Lower lobe of right lung (tissue), 2 donors: ENCODE measurements at regions not wholly inside any gene's neighbourhood (a gene's known extent, or its start where the extent isn't known, plus 50 kb on each side); places are given as distances from the start of the nearest gene placed in this dataset.

Experiments
- ATAC-seq, 2 donors: fragments of 200-7000 bp; cut with Tn5 transposase; one replicate each; pipeline ENCODE4 v1.9.1; 2020 to 2022; ENCODE audit warnings: mild to moderate bottlenecking in 2 of 2, moderate library complexity in 2 of 2
- DNase-seq: peaks from one replicate; pipeline ENCODE4 v3.0.0-alpha.2; 2020
- H3K27ac ChIP-seq: fragments of 200-600 bp; one replicate; pipeline ENCODE4 v1.8.0; 2022
- H3K27me3 ChIP-seq: fragments of 200-600 bp; one replicate; pipeline ENCODE4 v1.8.0; 2022; ENCODE audit warnings: low read depth
- H3K36me3 ChIP-seq: fragments of 200-600 bp; one replicate; pipeline ENCODE4 v1.8.0; 2022; ENCODE audit warnings: mild to moderate bottlenecking
- H3K4me1 ChIP-seq: fragments of 200-600 bp; one replicate; pipeline ENCODE4 v1.8.0; 2022
- H3K4me3 ChIP-seq: fragments of 200-600 bp; one replicate; pipeline ENCODE4 v1.8.0; 2022; ENCODE audit warnings: mild to moderate bottlenecking
- H3K9me3 ChIP-seq: fragments of 200-600 bp; one replicate; pipeline ENCODE4 v1.8.0; 2022
- CTCF ChIP-seq: fragments of 200-600 bp; IDR thresholded peaks from one replicate; pipeline ENCODE4 v1.8.0; 2022; ENCODE audit warnings: antibody characterized with exemption, mild to moderate bottlenecking
- intact Hi-C: fragments of 100-400 bp; cut with DNase I; formaldehyde crosslinking; loops from one replicate; pipeline ENCODE4 v1.11.0; 2022
- donor health status: DM: no; HTN: yes; CAD: no; lungs with severe emphysema.

GRCh38 chr3:104856741-104857140 lies 510.0 kb upstream of the ALCAM start:
- ATAC-seq, result no peak
- Histone ChIP-seq H3K27me3 (no peaks in the 10 kb centered on the region), H3K36me3 (no peaks in the 10 kb centered on the region), H3K27ac (no peak overlapping the region), H3K4me1 (no peaks in the 10 kb centered on the region), H3K9me3 (no peaks in the 10 kb centered on the region), H3K4me3 (no peak overlapping the region)
- intact Hi-C loops, result no loop called here
- no peak for TF ChIP-seq CTCF
- no peak for DNase-seq

GRCh38 chr3:104868291-104868690 lies 498.4 kb upstream of the ALCAM start:
- H3K4me1 ChIP-seq, result no peaks in the 10 kb centered on the region
- no peak overlapping the region for H3K27ac ChIP-seq
- H3K27me3 ChIP-seq, result no peaks in the 10 kb centered on the region
- intact Hi-C loops, result no loop called here
- H3K9me3 ChIP-seq, result no peaks in the 10 kb centered on the region
- no peak for TF ChIP-seq CTCF
- ATAC-seq, result no peak
- H3K36me3 ChIP-seq, result no peaks in the 10 kb centered on the region
- no peak for DNase-seq
- no peak overlapping the region for H3K4me3 ChIP-seq

GRCh38 chr3:104870276-104870675 lies 496.4 kb upstream of the ALCAM start:
- intact Hi-C loops, result no loop called here
- no peak for TF ChIP-seq CTCF
- H3K36me3 ChIP-seq, result no peaks in the 10 kb centered on the region
- H3K9me3 ChIP-seq, result no peaks in the 10 kb centered on the region
- H3K27ac ChIP-seq, result no peak overlapping the region
- DNase-seq, result no peak
- H3K4me3 ChIP-seq, result no peak overlapping the region
- ATAC-seq, result no peak
- H3K4me1 ChIP-seq, result no peaks in the 10 kb centered on the region
- no peaks in the 10 kb centered on the region for H3K27me3 ChIP-seq

GRCh38 chr3:104873331-104873730 lies 493.4 kb upstream of the ALCAM start:
- Histone ChIP-seq H3K27ac (no peak overlapping the region), H3K9me3 (no peaks in the 10 kb centered on the region), H3K36me3 (no peaks in the 10 kb centered on the region), H3K4me1 (no peaks in the 10 kb centered on the region), H3K4me3 (no peak overlapping the region), H3K27me3 (no peaks in the 10 kb centered on the region)
- intact Hi-C loops, result no loop called here
- ATAC-seq, result no peak
- TF ChIP-seq CTCF, result no peak
- DNase-seq, result no peak

- H3K36me3 ChIP-seq, result no peaks in the 10 kb centered on the region
- intact Hi-C loops, result no loop called here
- no peaks in the 10 kb centered on the region for H3K9me3 ChIP-seq
- H3K4me3 ChIP-seq, result no peak overlapping the region
- DNase-seq, result no peak
- H3K27ac ChIP-seq, result no peak overlapping the region
- no peak for TF ChIP-seq CTCF
- H3K4me1 ChIP-seq, result no peaks in the 10 kb centered on the region
- no peaks in the 10 kb centered on the region for H3K27me3 ChIP-seq
- peak in 1 of 2 donors; percentile 36 for ATAC-seq
Measured at GRCh38 chr3:104878395-104878794, 488.3 kb upstream of the ALCAM start.

GRCh38 chr3:104879919-104880318 lies 486.8 kb upstream of the ALCAM start:
- no peak for TF ChIP-seq CTCF
- Histone ChIP-seq H3K9me3 (no peaks in the 10 kb centered on the region), H3K27me3 (no peaks in the 10 kb centered on the region), H3K36me3 (no peaks in the 10 kb centered on the region), H3K4me3 (no peak overlapping the region), H3K27ac (no peak overlapping the region), H3K4me1 (no peaks in the 10 kb centered on the region)
- intact Hi-C loops, result no loop called here
- ATAC-seq (no peak), DNase-seq (no peak)
